HG02610 (cell line): ENCODE measurements at regions not wholly inside any gene's neighbourhood (a gene's known extent, or its start where the extent isn't known, plus 50 kb on each side); places are given as distances from the start of the nearest gene placed in this dataset.
A peak's percentile ranks its signal among the peaks of the same experiment; 100 is the strongest.
"Not testable (repeated sequence)": the region's sequence is repeated elsewhere in the genome, so short reads cannot be mapped to it uniquely, and the experiment has no call there.

Experiments used
- ATAC-seq: cut with Tn5 transposase; IDR thresholded peaks from one replicate; pipeline ENCODE4 v1.9.1; 2021; ENCODE audit warnings: mild to moderate bottlenecking, moderate library complexity; ENCODE audit not compliant: unreplicated experiment

GRCh38 chr12:94816746-94817145 is 166.4 kb upstream of the TMCC3 start:
- not testable (repeated sequence) for ATAC-seq

GRCh38 chr12:94815958-94816357 is 165.6 kb upstream of the TMCC3 start:
- ATAC-seq: peak; percentile 18

- ATAC-seq: no peak
Measured at GRCh38 chr12:94815450-94815849, 165.1 kb upstream of the TMCC3 start.

- ATAC-seq: no peak
Measured at GRCh38 chr12:94813314-94813713, 163.0 kb upstream of the TMCC3 start.

- ATAC-seq: peak; percentile 60
Measured at GRCh38 chr12:94812345-94812744, 162.0 kb upstream of the TMCC3 start.

DNA sequence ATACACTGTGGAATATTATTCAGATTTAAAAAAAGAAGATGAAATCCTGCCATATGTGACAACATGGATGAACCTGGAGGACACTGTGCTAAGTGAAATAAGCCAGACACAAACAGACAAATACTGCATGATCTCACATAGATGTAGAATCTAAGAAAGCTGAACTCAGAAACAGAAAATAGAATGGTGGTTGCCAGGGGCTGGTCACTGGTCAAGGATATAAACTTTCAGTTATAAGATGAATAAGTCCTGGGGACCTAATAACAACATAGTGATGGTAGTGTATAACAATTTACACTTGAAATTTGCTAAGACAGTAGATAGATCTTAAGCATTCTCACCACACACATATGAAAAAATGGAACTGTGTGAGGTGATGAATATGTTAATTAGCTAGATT is 161.3 kb upstream of the TMCC3 start:
- peak; percentile 43 for ATAC-seq

DNA sequence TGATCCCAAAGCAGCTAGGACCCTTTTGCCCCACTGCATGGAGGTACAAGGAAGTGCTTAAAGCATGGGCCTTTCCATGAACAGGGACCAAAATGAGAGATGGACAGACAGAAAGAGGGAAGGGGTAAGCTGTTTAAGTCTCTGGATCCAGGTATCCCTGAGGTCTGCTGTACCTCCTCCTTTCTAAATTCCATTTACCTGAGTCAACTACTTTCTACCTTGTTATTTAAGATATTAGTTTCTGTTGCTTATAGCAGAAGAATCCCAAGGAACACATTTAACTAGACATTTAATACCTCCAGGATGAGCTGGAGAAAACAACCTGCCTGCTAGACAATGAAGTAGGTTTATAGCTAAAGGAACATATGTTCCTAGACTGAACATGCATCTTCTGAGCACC is 157.6 kb upstream of the TMCC3 start:
- ATAC-seq: no peak

DNA sequence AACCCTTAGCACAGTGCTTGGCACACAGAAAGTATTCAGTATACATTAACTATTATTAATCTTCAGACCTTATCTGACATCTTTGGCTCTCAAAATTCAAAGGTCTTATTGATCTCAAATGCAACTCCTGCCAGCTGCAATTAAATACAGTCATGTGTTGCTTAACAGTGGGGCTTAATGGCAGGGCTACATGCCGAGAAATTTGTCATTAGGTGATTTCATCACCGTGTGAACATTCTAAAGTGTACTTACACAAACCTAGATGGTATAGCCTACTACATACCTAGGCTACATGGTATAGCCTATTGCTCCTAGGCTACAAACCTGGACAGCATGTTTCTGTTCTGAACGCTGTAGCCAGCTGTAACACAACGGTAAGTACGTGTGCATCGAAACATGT is 156.3 kb upstream of the TMCC3 start:
- no peak for ATAC-seq

- ATAC-seq: no peak
Measured at GRCh38 chr12:94805749-94806529, 155.6 kb upstream of the TMCC3 start.

DNA sequence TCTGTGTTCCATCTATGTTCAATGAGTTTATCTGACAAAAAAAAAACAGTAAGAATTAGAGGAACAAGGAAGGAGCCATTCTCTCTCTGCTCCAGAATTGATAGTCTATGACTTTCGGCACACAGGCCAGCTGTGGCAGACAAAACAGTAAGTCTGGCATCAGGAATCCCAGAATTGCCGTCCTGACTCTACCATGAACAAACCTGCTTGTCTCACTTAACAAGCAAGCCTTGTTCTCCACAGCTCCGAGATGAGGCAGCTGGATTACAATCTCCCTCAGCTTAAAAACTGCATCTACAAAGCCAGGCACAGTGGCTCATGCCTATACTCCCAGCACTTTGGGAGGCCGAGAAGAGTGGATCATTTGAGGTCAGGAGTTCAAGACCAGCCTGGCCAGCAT is 153.6 kb upstream of the TMCC3 start:
- no peak for ATAC-seq

GRCh38 chr12:94802796-94803195 is 152.4 kb upstream of the TMCC3 start:
- ATAC-seq: no peak

- ATAC-seq: no peak
Measured at GRCh38 chr12:94801745-94802144, 151.4 kb upstream of the TMCC3 start.

- no peak for ATAC-seq
Measured at GRCh38 chr12:94799136-94799535, 148.8 kb upstream of the TMCC3 start.

GRCh38 chr12:94798113-94798512 is 147.8 kb upstream of the TMCC3 start:
- no peak for ATAC-seq

DNA sequence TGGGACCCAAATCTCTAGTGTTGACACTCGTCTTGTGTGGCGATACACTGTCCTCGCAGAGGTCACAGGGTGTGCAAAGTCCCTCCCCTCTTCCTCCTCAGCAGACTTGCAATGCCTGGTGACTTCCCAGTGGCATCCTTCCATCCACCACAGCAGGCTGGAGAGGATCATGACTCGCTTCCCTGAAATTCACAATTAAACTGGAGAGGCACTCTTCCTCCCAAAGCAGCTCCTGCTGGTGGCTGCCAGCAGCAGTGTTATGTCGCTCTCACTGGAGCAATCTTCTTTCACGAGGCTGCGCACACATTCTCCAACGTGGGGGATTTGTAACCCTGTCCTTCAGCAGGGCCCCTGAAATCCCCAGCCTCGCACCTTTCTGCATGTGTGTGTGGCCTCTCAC is 145.2 kb upstream of the TMCC3 start:
- ATAC-seq: no peak

DNA sequence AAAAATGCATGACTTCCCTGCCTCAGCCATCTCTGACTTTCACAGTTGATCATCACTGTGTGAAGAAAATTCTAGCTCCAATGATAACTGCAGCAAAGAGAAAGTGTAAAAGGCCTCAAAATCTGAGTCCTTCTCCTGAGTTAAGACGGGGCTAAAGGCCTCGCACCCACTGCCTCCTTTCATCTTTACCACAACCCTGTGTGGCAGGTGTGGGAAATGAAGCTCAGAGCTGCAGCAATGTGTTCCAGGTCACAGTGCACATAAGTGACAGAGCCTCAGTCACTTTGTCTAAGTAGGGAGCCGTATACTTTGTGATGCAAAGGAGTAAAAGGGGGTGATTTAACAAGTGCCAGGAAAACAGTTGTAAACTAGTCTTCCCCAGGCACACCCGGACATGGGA is 144.7 kb upstream of the TMCC3 start:
- ATAC-seq: no peak

DNA sequence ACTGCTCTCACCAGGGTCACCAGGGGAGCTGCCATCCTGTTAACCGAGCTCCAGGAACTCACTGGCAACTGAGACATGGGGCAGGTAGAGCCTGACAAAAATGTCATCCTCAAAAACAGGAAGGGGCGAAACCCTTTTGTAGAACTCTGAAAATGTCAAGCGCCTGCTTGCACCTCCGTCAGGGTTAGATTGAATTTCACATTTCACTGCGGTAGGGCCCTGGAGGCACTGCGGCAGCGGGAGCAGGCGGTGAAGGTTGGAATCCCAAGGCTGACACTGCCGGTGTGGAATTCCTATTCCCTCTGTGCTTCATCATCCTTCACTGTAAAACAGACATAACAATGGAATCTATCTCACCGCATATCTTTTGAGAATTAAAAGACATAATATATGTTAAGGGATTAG is 142.8 kb upstream of the TMCC3 start:
- ATAC-seq: no peak

GRCh38 chr12:94792693-94793092 is 142.3 kb upstream of the TMCC3 start:
- ATAC-seq: no peak

DNA sequence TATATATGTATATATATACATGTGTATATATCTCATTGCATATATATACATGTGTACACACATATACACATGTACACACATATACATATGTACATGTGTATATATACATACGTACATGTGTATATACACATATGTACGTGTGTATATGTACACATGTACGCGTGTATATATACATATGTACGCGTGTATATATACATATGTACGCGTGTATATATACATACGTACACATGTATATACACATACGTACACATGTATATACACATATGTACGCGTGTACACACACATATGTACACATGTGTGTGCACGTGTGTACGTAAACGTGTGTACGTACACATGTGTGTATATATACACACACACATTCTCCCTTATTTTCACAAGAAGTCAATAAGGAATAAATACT is 141.6 kb upstream of the TMCC3 start:
- no peak for ATAC-seq

GRCh38 chr12:94790825-94791224 is 140.5 kb upstream of the TMCC3 start:
- no peak for ATAC-seq

DNA sequence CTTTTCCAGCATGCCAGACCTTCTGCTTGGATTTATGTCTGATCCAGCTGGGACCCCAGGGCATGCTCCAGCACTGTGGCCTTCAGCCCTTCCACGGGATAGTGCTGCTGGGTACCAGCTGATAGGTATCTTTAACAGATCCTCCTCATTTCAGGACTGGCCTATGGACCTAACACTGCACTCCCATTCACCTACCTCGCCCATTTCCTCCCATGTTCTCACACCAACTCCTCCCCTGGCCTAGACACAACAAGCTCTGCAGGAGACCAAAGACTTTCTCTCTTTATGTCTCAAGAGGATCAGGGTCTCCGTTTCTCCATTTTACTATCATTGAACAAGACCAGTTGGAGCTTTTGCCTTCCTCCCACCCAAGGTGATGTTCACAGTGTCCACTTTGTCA is 140.0 kb upstream of the TMCC3 start:
- ATAC-seq: no peak

DNA sequence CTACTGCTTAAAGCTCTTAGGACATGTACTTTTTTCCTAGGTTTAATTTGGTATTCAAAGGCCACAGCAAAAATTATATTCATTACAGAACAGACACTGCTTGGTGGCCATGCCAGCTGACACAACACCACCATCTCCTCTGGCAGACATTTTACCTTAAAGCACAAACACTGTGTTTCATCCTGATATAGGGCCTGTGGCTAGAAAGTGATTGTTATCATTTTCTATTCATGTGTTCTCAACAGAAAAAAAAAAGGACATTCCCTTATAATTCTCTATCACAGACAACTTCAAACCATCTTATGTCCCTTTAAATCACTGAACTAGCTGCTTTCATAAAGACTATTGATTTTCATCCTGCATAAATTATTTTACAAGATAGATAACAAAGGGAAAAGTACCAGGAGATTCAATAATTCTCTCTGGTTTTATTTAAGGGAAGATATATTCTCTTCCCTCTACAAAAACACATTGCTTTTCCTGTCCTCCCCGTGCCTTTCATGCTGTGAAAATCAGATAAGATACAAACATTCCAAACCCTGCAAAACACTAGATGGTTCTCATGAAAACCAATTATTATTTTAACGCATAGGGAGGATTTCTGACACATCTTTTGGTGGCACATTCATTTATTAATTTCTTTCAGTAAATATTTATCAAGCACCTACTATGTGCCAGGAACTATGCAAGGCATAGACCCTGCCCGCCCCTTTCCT is 139.3 kb upstream of the TMCC3 start:
- ATAC-seq: no peak

GRCh38 chr12:94788298-94788697 is 137.9 kb upstream of the TMCC3 start:
- ATAC-seq: no peak
